Fibroblast of skin of right quadriceps (primary cell): ENCODE measurements at regions not wholly inside any gene's neighbourhood (a gene's known extent, or its start where the extent isn't known, plus 50 kb on each side); places are given as distances from the start of the nearest gene placed in this dataset.
"Not testable (repeated sequence)": the region's sequence is repeated elsewhere in the genome, so short reads cannot be mapped to it uniquely, and the experiment has no call there.

Experiments
- DNase-seq: peaks from one replicate; pipeline ENCODE4 v3.0.0-alpha.2; 2013

DNA sequence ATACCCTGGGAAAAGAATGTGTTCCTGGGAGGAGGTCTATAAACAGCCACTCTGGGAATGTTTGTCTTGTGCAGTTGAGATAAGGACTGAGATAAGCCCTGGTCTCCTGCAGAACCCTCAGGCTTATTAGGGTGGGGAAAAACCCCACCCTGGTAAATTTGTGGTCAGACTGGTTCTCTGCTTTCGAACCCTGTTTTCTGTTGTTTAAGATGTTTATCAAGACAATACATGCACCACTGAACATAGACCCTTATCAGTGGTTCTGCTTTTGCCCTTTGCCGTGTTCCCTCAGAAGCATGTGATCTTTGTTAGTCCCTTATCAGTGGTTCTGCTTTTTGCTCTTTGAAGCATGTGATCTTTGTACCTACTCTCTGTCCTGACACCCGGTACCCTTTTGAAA, 956.0 kb downstream of the GRID1 start:
- DNase-seq = not testable (repeated sequence)

DNA sequence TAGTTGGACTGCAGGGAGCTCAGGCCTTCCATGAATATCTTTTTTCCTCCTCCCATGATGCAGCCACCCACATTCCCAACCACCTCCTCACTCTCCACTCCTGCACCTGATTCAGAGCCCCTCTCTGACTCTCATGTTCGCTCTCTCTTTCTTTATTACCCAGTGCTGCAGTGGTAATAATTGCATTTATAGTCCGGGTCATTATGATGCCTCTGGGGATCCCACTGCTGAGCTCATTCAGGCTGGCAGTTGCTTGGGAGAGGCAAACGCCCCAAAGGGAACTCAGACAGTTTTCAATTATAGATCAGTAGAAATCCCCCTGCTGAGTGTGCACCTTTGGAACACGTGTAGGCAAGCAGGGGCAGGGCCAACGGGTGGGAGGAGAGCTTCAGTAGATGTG, 953.0 kb downstream of the GRID1 start:
- no peak for DNase-seq

DNA sequence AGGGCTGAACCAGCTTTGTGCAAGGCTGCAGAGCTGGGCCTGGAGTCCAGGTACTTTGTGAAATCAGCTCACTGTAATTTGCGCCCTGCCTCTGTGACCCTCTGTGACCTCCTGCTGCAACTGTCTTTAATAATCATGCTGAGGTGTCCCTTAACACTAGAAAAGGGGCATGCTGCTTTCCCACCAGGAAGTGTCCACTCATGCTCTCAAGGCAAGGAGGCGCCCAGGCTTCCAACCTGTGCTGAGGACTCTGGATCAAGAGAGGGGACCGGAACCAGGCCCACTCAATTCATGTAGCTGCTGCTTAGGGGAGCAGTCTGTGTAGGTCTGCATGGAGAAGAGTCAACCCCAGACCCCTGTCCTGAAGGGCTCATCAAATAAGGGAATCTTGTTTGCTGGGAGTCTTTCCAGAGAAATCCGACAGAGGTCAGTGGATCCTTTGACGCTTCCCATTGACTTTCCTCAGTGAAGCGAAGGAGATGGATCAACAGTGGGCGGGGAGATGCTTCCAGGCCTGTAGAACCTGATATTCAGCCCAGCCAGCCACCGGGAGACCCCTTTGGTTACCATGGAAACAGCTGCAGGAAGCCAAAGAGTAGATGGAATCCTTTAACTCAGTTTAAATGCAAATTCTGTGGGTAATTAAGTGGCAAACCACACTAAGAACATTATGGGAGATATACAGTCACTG, 945.9 kb downstream of the GRID1 start:
- DNase-seq = no peak

DNA sequence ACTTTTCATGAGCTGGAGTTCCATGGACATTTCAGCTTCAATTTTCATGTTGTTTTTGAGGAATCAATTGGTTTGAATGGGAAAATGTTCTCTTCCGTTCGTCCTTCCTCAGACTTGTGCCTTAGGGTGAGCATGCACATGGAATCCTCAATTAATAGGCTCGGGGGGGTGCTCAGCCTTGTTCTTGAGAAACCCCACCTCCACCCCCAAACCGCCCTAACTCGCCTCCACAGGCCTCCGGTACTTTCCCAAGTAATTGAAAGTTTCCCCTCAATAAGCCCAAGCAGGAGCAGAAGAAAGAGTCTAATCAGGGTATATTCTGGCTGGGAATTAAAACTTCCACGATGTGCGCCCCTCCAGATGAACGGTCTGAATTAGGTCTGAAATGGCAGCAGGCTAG, 945.2 kb downstream of the GRID1 start:
- DNase-seq = no peak

DNA sequence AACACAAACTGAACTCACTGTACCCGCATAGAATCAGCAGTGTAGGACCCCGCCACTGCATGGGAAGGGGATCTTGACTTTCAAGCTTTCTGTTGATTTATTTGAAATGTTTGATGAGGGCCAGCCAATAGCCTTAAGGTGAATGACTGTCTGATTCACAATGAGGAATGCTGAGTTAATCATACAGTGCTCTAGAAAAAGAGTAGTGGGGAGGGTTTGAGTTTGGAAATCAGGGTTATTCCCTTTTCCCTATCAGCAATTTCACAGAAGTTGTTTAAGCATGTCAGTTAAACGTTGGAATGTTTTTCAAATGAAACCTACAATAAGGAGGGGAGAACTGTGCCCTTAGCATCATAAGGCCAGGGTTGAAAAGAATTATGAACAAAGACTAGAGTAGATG, 937.5 kb downstream of the GRID1 start:
- DNase-seq = no peak

DNA sequence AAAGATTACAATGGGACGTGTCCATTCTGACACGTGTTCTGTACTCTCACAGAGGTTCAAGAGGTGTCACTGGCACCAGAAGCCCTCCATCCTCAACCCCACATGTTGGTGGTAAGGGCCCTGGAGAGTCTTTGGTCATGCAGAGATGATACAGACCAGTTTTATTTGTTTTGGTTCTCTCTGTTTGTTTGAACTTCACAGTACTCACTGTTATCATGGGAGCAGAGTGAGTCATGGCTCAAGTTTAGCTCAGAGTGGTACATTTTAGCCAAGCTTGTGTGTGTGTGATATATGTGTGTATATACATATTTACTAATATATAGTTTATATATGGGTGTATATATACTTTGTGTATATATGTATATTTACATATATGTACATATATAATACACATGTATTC, 935.6 kb downstream of the GRID1 start:
- no peak for DNase-seq

DNA sequence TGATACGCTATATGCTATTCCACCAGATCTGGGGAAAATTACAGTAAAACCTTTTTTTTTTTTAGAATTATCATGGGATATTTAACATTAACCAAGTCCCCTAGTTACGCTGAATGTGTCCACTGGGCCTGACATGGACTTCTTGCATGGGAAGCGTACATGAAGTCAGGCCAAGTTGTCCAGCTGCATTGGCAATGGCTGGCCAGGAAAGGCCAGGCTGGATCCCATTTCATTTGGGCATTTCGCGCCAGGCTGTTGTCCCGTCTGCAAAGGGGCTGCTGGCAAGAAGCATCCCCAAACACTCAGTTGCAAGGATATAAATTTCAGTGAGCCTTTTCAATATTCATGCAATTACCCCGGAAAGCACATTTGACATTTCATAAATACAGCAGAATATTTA, 933.3 kb downstream of the GRID1 start:
- no peak for DNase-seq

DNA sequence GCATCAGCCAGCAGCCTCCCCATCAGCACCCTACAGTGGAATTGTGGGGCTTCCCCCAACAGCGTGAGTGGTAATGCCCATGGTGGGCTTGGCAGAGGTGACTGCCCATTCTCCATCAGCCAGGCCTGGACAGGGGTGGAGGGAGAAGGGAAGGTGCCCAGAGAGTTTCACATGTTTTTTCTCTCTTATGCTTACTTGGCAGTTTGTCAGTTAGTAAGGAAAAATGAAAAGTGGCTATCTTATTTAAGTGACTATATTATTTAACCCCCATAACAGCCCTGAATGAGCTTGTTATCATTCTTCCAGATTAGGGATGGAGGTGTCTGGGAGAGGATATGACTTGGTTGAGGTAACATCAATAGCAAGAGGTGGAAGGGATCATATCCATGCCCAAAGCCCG, 921.7 kb downstream of the GRID1 start:
- DNase-seq = no peak

DNA sequence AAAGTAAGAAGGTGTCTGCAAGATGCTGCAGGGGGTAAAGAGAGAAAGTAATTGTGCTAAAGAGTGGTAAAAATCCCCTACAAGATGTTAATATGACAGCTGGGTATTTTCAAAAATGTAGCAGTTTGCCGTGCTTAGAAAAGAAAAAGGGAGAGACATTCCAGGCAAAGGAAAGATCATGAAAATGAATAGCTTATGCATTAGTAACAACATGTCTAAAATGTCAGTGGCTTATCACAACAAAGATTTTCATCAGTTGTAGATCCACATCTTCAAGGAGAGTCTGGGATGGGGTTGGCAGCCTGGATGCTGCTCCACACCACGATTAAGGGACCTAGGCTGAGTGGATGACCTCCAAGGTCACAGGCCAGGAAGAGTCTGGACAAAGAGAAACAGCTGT, 920.9 kb downstream of the GRID1 start:
- DNase-seq = no peak

DNA sequence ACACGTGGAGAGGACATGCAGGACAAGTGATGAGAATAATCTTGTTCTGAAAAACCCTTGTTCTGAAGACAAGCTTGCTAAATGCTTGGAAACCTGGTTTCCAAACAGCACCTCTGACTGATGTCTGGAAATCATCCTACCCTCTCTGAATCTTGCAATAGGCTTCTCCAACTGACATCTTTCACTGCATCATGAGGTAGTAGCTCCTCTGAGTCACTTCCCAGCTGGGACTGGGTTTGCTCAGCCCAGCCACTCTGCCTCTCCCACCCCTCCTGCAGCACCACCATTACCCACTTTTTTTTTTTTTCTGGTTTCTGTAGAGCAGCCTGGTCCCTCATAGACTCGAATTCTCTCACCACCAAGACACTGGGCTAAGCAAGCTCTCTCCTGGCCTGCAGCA, 919.8 kb downstream of the GRID1 start:
- no peak for DNase-seq

DNA sequence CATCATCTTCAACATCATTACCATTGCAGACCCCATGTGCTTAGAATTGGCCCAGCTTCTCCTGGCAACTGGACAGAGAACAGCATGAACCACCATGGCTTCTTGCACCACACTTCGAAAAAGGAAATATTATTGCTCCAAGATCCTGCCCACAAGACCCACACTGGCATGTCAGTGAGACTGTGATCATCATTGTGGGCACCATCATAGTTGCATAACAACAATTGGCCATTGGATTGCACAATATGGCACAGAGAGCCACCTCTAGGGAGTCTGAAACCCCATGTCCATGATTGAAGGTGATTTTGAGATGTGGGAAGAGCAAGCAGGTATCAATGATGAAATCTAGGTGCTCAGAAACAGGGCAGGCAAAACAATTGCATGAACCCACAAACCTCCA, 918.9 kb downstream of the GRID1 start:
- no peak for DNase-seq

DNA sequence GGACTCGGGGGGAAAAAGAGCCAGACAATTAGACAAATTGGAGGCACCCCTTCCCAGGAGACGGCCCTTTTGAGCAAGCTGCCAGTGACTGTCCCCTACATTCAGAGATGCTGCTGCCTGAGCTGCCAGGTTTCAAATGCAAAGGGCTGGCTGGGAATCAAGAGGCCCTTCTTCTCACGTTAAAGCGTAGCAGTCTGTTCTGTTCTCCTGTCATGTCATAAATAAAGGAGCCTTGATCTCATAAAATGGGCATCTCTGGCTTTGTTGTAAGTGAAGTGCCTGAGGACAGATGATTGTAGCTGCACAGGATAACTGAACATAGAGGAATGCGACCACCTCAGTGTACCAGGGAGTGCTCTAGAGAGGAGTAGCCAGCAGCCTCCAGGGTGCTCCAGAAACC, 917.9 kb downstream of the GRID1 start:
- DNase-seq = no peak

DNA sequence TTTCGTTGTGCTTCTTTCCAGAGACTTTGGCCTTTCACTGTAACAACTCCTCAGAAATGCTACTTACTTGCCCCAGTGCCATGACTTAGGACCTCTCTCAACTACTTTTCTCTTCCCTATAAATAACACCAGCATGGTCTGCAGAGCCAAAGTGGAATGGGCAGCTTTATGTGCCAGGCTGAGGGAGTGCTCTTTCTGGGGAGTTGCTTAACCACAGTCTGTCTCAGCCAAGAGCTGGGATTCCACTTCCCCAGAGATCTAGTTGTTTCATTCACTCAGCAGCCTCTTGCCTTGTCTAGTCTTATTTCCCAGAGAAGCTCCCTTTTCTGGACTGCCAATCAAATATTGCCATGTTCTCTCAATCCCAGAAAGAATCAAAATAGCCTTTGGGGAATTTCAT, 912.2 kb downstream of the GRID1 start:
- no peak for DNase-seq

DNA sequence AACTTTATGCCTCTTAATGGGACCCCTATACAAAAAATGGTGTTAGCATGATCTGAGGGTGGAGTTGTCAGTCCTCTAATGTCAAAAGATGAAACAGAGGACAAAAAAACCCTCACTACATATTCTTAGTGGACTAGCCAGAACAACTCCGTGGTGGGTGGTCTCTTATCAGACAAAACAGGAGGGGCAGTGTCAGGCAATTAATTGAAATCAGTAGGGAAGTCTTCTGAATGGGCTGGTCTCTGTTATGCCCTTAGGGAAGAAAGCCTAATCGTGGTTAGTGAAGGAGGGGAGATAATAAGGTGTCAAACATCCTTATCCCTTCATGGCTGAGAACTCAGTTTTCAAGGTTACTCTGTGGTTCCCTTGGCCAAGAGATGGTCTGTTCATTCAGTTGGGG, 909.4 kb downstream of the GRID1 start:
- no peak for DNase-seq

DNA sequence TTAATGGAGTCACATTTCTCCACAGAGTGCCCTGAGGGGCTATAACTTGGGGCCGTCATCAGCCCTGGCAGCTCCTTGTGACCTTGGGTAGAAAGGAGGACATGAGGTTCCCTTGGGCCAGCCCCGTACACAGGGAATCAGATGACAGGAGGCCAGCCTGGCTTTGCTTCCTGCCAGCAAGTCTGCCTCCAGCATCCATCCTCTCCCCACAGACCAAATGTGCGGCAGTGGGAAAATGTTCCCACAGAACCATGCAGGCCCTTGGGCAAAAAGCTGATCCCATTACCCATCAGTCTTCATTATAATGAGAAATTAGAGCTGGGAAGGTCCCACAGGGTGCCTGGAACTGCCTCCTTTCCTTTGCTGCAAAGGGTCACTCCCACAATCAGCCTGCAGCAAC, 908.3 kb downstream of the GRID1 start:
- DNase-seq = no peak

DNA sequence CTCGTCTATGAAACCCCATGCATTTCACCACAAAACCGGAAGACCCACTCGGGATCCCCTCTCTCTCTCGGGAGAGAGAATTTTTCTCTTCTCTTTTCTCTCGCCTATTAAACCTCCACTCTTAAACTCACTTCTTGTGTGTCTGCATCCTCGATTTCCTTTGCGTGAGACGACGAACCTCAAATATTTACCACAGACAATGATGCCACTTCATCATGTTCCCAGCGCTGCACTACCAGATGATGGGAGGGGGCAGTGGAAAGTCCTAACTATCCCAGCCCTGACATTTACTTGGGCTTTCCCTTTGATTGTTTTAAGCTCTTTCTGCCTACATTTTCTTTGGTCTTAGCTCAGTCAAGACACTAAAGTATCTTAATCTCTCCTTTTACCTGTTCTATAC, 906.7 kb downstream of the GRID1 start:
- DNase-seq = no peak

DNA sequence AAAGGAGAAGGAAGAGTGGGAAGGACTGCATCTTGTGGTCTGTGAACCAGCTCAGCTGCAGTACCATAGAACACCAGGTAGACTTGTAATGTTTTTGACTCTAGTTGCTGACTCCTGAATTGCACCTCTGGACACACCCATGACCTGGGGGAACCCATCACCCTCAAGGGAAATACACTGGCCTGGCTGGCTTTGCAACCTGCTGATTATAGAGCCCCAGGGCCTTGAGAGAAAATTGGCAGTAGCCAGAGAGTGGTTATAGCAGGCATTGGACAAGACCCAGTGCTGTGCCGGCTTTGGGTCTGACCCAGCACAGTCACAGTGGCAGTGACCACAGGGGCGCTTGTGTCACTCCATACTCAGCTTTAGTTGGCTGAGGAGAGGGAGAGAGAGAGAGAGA, 902.3 kb downstream of the GRID1 start:
- DNase-seq = no peak

DNA sequence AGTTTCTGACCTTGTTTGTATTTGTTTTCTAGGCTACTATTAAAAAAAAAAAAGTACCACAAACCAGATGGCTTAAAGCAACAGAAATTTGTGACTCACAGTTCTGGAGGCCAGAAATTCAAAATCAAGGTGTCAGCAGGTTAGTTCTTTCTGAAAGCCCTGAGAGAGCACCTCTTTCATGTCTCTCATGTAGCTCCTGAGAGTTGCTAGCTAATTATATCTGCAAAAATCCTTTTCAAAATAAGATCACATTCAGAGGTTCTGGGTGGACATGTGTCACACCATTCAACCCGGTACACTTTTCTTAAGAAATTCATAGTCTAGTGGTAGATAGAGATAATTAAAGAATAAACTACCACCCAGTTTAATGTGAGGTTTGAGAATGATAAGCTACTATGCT, 888.6 kb downstream of the GRID1 start:
- no peak for DNase-seq

DNA sequence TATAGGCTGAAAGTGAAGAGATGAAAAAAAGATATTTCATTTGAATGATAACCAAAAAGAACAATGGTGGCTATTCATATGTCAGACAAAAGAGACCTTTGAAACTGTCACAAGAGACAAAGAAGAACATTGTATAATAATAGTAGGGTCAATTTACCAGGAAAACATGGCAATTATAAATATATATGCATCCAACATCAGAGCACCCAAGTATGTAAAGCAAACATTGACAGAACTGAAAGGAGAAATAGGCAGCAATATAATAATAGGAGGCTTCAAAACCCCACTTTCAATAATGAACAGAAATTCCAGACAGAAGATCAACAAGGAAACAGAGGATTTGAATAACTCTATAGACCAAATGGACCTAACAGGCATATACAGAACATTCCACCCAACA, 876.2 kb downstream of the GRID1 start:
- no peak for DNase-seq

DNA sequence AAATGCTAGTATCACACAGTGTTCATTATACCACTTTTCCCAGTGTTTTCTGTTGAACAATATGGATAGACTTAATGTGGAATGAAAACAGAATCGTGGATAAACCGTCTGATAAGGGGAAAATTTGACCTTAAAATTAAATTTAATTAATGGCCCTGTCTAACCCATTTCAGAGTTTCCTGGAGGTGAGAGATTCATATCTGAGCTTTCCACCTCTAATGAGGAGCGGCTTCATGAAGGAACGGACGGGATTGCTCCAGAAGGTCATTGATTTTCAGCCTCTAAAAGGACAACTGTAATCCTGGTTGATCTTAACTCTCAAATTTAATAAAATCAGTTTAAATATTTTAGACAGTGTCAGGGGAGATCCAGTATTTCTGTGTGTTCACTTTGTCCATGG, 874.9 kb downstream of the GRID1 start:
- no peak for DNase-seq

DNA sequence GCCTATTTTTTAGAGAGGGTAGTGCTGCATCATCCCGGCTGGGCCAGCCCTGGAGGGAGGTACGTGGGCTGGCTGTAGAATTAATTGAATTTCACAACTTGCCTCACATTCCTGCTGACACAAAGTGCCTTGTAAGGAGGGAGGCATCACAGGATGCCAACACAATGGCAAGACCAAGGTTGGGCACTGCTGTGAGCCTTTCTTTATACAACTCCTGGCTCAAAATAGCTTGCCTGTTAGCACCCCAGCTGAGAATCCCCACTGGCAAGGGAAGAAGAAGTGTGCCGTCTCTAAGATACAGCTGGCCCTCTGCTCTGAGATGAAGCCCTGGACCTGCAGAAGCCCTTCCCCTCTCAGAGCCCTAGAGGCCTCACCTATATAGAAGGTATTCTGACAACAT, 873.9 kb downstream of the GRID1 start:
- DNase-seq = no peak

DNA sequence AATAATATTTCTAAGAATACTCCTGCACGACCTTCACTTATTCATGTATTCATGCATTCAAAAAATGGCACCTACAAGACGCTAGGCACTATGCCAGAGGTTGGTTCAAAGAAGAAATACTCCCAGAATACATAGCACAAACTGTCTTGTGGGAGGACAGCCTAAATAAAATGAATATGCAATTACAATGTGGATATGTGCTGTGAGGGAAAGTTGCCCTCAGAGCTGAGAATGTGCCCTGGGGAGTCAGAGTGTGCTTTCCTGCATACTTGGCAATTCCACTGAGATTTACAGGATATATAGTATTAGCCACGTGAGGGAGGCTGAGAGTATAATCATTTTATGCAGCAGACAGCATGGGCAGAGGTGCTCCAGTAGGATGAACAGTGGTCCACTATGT, 872.9 kb downstream of the GRID1 start:
- no peak for DNase-seq

DNA sequence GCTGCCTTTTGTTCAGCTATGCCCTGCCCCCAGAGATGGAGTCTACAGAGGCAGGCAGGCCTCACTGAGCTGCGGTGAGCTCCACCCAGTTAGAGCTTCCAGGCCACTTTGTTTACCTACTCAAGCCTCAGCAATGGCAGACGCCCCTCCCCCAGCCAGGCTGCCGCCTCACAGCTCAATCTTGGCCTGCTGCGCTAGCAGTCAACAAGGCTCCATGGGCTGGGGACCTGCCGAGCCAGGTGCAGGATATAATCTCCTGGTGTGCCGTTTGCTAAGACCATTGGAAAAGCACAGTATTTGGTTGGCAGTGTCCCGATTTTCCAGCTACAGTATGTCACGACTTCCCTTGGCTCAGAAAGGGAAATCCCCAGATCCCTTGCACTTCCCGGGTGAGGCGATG, 862.0 kb downstream of the GRID1 start:
- not testable (repeated sequence) for DNase-seq

DNA sequence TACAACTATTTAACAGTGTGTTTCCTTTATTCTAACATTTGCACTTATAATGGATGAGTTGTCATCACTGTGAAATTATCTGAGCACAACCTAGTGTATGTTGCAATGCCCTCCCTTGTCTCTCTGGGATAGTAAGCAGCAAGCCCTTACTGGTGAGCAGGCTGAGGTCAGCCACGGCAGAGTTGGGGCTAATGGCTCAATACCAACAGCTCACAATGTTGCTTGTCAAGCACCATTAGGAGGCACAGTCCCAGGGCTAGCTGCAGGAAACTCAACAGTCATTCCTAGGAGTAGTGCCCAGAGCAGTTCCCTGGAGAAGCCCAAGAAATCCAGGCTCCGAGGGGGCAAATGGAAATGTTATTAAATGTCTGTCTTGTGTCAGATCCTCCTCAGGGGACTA, 858.4 kb downstream of the GRID1 start:
- DNase-seq = no peak

DNA sequence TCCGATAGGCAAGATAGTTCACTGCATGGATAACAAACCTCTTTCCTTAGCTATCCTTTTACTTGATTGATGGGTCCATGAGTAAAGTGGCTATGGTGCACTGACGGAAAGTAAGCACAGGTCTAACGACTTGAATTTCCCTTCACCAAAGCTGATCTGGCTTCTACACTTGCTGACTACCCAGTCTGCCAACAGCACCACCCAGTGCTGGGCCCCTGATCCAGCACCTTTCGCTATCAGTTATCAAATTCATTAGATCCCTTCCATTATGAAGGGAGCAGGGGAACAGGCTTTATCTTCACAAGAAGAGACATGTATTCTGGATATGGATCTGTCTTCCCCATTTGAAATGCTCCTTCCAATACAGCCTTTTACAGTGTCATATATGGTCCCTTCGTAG, 855.9 kb downstream of the GRID1 start:
- no peak for DNase-seq

DNA sequence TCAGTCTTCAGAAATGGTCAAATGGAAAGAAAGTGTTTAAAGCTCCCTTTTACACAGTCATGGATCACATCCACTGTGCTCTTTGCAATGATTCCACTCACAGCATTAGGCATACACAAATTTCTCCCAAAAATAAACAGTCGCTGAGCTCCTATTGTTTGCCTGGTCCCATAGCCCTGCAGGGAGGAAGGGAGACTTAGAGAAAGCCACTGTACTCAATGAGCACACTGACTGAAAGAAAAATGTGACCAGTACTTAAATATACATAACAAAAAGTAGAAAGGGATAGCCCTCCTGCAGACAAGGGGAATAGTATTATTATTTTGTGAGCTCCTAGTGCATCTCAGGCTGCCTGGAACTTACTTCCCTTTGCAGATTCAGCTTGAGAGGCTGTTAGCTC, 853.2 kb downstream of the GRID1 start:
- DNase-seq = no peak
